ENCODE measurements at regions not wholly inside any gene's neighbourhood (a gene's known extent, or its start where the extent isn't known, plus 50 kb on each side); places are given as distances from the start of the nearest gene placed in this dataset.

DNA sequence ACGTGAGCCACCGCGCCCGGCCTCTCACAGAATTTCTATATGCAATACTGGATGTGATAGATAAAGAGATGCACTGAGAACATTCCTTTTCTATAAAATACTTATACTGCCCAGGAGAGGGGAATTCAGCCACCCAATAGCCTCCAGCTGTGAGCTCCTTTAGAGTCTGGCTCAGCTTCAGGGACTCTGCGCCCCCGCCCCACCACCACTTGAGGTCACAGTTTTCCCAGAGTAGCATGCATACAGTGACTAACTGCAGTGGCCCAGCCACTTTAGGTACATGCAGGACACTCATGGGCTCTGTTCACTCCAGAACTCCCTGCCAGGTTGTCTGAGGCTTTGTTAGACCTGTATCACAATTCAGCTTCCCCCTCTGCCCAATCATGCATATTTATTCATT lies 144.4 kb upstream of the TET2 start (continued):
- TF ChIP-seq ELK1 (IDR thresholded peaks at IDR 0.05; ENCODE audit: low read depth, low read length): no peak

DNA sequence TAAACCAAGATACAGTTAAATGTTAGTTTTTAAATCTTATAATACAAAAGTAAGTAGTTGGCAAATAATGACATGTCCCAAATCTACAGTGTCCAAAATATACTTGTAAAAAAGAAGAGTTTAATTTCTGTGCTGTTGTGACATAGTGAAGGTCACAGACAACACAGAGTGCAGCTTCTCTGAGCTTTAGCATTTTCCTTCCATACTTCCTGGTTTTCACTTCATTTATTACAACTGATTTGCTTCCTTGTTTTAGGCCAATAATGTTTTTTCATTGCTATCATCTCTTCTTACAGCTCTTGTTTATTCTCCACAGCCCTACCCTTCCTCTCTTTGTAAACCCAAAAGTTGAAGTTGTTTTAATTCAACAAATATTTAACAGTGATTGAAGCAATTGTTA lies 132.4 kb upstream of the TET2 start:
- Histone ChIP-seq H3K4me1 (no peaks in the 10 kb centered on the region), H3K4me3 (no peak overlapping the region), H3K27ac (no peak overlapping the region), H3K9me3 (no peaks in the 10 kb centered on the region), H3K4me2 (no peak overlapping the region)
- ATAC-seq (no peak), DNase-seq (ENCODE audit: low read depth in 1 of 2, low spot score in 1 of 2) (no peak), FAIRE-seq (no peak)
- TF ChIP-seq SREBF2 (IDR thresholded peaks at IDR 0.05) (no peak), GATA3 (IDR thresholded peaks at IDR 0.05; ENCODE audit: borderline replicate concordance) (no peak), POLR2AphosphoS2 (conservative IDR thresholded peaks at IDR 0.05; ENCODE audit: low read length) (no peak), EHF (CRISPR knock-in tag; IDR thresholded peaks at IDR 0.05) (no peak), ZFP36 (IDR thresholded peaks at IDR 0.05; ENCODE audit: borderline replicate concordance, partially characterized antibody) (no peak), CBX2 (IDR thresholded peaks at IDR 0.05; ENCODE audit: borderline replicate concordance, low read depth) (no peak), CEBPB (IDR thresholded peaks at IDR 0.05) (no peak), RARB (CRISPR knock-in tag; IDR thresholded peaks at IDR 0.05) (no peak)
- POLR2A ChIA-PET: no interaction called here
- CTCF ChIA-PET: no interaction called here

GRCh38 chr4:105014635-105015034 lies 132.0 kb upstream of the TET2 start:
- ATAC-seq: no peak
- H3K4me2 ChIP-seq: no peak overlapping the region
- no peak for FAIRE-seq
- H3K4me3 ChIP-seq: no peak overlapping the region
- H3K4me1 ChIP-seq: no peaks in the 10 kb centered on the region
- DNase-seq (ENCODE audit: low read depth in 1 of 2, low spot score in 1 of 2): no peak
- ChIA-PET POLR2A (no interaction called here), CTCF (no interaction called here)
- no peak overlapping the region for H3K27ac ChIP-seq
- TF ChIP-seq, protein P1, sequence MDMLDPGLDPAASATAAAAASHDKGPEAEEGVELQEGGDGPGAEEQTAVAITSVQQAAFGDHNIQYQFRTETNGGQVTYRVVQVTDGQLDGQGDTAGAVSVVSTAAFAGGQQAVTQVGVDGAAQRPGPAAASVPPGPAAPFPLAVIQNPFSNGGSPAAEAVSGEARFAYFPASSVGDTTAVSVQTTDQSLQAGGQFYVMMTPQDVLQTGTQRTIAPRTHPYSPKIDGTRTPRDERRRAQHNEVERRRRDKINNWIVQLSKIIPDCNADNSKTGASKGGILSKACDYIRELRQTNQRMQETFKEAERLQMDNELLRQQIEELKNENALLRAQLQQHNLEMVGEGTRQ (IDR thresholded peaks at IDR 0.05): no peak
- no peaks in the 10 kb centered on the region for H3K9me3 ChIP-seq
- WGBS (ENCODE audit: missing lambda C conversion rate): 37% methylated on average over 4 of the region's 4 CpGs

GRCh38 chr4:105015750-105016149 lies 130.9 kb upstream of the TET2 start:
- Histone ChIP-seq H3K4me1 (no peaks in the 10 kb centered on the region), H3K4me2 (no peak overlapping the region), H3K27ac (no peak overlapping the region), H3K4me3 (no peak overlapping the region), H3K9me3 (no peaks in the 10 kb centered on the region)
- CTCF ChIA-PET: no interaction called here
- no peak for DNase-seq (ENCODE audit: low read depth in 1 of 2, low spot score in 1 of 2)
- whole genome bisulfite sequencing (ENCODE audit: missing lambda C conversion rate): 47% methylated on average over 3 of the region's 3 CpGs
- ATAC-seq: no peak
- POLR2A ChIA-PET: no interaction called here
- no peak for FAIRE-seq
- no peak for TF ChIP-seq RARB (CRISPR knock-in tag; IDR thresholded peaks at IDR 0.05)
- no peak for TF ChIP-seq ESRRA (IDR thresholded peaks at IDR 0.05; ENCODE audit: borderline replicate concordance, low read length)
- TF ChIP-seq RAD21 (conservative IDR thresholded peaks at IDR 0.05 in 1 of 2, IDR thresholded peaks at IDR 0.05 in 1 of 2): no peak
- no peak for TF ChIP-seq FOSL2 (IDR thresholded peaks at IDR 0.05)
- no peak for TF ChIP-seq FOSL2 (CRISPR knock-in tag; IDR thresholded peaks at IDR 0.05)
- TF ChIP-seq EHF (CRISPR knock-in tag; IDR thresholded peaks at IDR 0.05): no peak
- no peak for TF ChIP-seq HES2 (IDR thresholded peaks at IDR 0.05)
- TF ChIP-seq HOXB13 (CRISPR knock-in tag; IDR thresholded peaks at IDR 0.05; ENCODE audit: low read depth): no peak
- no peak for TF ChIP-seq SMC3 (IDR thresholded peaks at IDR 0.05)
- TF ChIP-seq TFCP2L1 (CRISPR knock-in tag; IDR thresholded peaks at IDR 0.05): no peak
- TF ChIP-seq ELK1 (IDR thresholded peaks at IDR 0.05; ENCODE audit: low read depth, low read length): no peak
- TF ChIP-seq RNF2 (IDR thresholded peaks at IDR 0.05; ENCODE audit: borderline replicate concordance, low read depth): no peak
- no peak for TF ChIP-seq ZC3H11A (IDR thresholded peaks at IDR 0.05)
- no peak for TF ChIP-seq ZFP36 (IDR thresholded peaks at IDR 0.05; ENCODE audit: borderline replicate concordance, partially characterized antibody)
- no peak for TF ChIP-seq MYC (IDR thresholded peaks at IDR 0.05; ENCODE audit: borderline replicate concordance, low read length)
- TF ChIP-seq, protein P2, sequence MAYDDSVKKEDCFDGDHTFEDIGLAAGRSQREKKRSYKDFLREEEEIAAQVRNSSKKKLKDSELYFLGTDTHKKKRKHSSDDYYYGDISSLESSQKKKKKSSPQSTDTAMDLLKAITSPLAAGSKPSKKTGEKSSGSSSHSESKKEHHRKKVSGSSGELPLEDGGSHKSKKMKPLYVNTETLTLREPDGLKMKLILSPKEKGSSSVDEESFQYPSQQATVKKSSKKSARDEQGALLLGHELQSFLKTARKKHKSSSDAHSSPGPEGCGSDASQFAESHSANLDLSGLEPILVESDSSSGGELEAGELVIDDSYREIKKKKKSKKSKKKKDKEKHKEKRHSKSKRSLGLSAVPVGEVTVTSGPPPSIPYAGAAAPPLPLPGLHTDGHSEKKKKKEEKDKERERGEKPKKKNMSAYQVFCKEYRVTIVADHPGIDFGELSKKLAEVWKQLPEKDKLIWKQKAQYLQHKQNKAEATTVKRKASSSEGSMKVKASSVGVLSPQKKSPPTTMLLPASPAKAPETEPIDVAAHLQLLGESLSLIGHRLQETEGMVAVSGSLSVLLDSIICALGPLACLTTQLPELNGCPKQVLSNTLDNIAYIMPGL (CRISPR knock-in tag; IDR thresholded peaks at IDR 0.05; ENCODE audit: borderline replicate concordance): no peak
- TF ChIP-seq CBX8 (IDR thresholded peaks at IDR 0.05): no peak
- TF ChIP-seq HOXB5 (CRISPR knock-in tag; IDR thresholded peaks at IDR 0.05): no peak
- no peak for TF ChIP-seq RFX5 (IDR thresholded peaks at IDR 0.05)

All from A549 (cell line).